HG02840 (cell line): ENCODE measurements at regions not wholly inside any gene's neighbourhood (a gene's known extent, or its start where the extent isn't known, plus 50 kb on each side); places are given as distances from the start of the nearest gene placed in this dataset.
"Not testable (repeated sequence)": the region's sequence is repeated elsewhere in the genome, so short reads cannot be mapped to it uniquely, and the experiment has no call there.

Experiments
- ATAC-seq: cut with Tn5 transposase; IDR thresholded peaks from one replicate; pipeline ENCODE4 v1.9.1; 2021; ENCODE audit warnings: mild to moderate bottlenecking, moderate library complexity, moderate number of reproducible peaks; ENCODE audit not compliant: unreplicated experiment, low FRiP score

GRCh38 chr14:89665300-89666081 is 248.5 kb upstream of the FOXN3 start:
- not testable (repeated sequence) for ATAC-seq

GRCh38 chr14:89661392-89661791 is 244.4 kb upstream of the FOXN3 start:
- no peak for ATAC-seq

DNA sequence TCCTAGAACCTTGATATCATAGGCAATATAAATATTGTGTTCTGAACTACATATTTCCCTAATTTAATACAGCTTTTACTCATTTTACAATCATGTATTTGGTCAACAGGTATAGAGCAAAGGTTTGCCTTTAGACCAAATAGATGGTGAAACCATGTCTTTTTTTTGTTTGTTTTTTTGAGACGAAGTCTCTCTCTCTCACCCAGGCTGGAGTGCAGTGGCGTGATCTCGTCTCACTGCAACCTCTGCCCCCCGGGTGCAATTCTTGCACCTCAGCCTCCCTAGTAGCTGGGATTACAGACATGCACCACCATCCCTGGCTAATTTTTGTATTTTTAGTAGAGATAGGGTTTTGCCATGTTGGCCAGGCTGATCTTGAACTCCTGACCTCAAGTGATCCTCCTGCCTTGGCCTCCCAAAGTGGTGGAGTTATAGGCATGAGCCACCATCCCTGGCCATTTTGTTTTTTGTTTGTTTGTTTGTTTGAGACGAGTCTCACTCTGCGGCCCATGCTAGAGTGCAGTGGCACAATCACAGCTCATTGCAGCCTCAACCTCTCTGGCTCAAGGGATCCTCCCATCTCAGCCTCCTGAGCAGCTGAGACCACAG is 243.7 kb upstream of the FOXN3 start:
- not testable (repeated sequence) for ATAC-seq

DNA sequence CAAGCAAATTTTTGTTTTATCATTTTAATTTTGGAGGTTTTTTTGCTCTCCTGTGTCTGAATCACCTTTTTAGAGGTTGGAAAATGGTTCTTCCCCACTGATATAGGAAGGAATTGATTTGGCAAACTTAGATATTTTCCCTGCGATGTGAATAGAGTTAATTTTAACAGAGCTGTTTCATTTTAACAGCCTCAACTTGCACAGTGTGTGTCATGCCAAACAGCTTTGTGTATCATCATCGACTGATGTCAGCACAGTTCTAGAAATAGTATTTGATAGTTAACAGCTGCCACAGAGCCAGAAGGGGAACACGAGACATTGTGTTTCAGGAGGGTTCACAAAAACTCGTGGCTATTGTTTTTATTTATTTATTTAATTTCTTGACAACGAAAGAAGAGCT is 243.1 kb upstream of the FOXN3 start:
- no peak for ATAC-seq

GRCh38 chr14:89658977-89659670 is 242.1 kb upstream of the FOXN3 start:
- ATAC-seq, result no peak

GRCh38 chr14:89657014-89657413 is 240.0 kb upstream of the FOXN3 start:
- ATAC-seq, result no peak

GRCh38 chr14:89654998-89655397 is 238.0 kb upstream of the FOXN3 start:
- no peak for ATAC-seq

GRCh38 chr14:89652352-89652751 is 235.3 kb upstream of the FOXN3 start:
- no peak for ATAC-seq

- no peak for ATAC-seq
Measured at GRCh38 chr14:89651805-89652204, 234.8 kb upstream of the FOXN3 start.

GRCh38 chr14:89650077-89650978 is 233.3 kb upstream of the FOXN3 start:
- no peak for ATAC-seq

GRCh38 chr14:89649451-89650075 is 232.5 kb upstream of the FOXN3 start:
- ATAC-seq, result no peak

GRCh38 chr14:89648924-89649323 is 231.9 kb upstream of the FOXN3 start:
- no peak for ATAC-seq

DNA sequence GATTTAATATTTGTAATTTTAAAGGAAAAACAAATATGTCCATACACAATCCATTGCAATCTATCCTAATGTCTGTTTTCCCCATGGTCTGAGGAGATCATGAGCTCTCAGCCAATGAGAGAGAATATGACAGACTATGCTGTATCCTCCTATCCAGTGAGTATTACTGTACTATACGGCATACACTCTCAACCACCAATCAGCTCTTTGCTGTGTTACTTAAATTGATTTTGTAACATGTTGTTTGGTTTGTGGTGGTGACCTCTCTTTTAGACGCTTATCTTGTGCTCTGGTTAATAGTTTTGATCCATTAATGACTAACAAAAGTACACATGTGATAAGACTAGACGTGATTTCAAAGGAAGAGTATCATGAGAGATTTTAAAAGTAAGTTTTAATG is 231.5 kb upstream of the FOXN3 start:
- ATAC-seq, result no peak

DNA sequence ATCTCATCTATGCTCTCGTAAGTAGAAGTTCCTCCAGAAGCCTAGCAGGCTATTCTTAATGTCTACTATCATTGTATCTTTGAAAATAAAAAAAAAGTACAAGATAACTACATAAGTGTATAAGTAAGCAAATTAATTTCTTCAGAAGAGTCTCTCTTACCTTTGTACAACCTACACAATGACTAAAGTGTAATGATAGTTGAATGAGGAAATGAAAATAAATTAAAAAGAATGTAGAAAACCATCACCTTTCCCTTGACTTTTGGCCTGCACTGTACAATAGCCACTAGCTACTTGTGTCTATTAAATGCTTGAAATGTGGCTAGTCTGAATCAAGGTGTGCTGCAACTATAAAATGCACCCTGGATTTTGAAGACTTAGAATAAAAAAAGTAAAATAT is 229.9 kb upstream of the FOXN3 start:
- no peak for ATAC-seq

DNA sequence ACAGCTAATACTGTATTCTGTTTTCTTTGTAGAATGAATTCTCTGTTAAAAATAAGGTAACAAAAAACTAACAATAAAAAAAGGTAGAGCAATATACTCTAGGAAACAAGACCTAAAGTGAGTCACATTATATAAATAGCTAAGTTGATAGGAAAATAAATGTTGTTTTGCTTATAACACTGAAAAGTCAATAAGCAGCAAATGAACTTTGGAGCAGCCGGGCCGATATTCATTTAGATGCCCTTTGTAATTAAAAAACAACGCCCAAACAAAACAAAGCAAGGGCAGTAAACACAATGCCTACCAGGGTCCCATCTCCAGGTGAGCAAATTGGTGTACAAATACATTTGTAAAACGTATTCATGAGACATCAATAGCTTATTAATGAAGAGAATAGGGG is 227.6 kb upstream of the FOXN3 start:
- ATAC-seq, result no peak

DNA sequence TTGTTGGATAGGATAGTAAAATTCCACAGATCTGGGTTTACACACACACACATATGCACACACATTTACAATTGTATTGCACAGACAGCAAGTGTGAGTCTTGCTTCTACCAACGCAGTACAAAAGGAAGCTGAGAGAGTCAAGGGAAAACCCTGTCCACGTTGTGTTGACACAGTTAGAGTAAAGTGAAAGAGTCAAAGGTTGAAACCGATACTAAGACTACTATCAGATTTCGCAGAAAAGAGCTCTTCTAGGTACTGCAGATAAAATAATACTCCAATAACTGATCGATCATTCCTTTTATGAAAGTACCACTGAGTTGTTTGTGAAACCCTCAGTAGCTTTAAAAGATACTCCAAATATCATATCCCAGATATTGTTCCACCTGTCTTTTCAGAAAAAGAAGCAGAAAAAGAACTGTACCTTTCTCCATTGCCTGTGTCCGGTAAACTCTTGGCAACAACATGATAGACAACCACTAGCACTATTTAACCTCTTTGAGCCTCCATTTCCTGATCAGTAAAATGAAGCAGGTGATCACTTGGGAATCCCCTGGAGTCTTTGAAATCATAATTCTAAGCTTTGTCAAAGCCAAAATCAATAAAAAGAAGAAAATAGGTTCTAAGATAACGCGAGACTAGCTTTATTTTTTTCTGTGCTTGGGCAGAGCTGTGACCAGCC is 224.6 kb upstream of the FOXN3 start:
- ATAC-seq, result peak; percentile 99

DNA sequence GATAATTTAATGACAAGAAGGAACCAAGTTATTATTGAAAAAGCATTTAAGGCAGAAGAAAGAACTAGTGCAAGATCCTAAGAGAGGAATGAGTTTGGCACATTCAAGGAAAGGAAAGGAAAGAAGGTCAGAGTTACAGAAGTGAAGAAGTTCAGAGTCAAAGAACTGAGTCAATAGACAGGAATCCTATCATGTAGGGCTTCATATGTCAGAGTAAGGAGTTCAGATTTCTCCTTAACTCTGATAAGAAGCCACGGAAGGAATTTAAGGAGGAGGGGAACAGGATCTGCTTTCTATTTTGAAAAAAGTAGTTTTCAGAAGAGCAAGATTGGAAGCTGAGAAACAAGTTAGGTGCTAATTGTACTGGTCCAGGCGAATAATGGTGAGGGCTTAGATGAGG is 223.1 kb upstream of the FOXN3 start:
- no peak for ATAC-seq

DNA sequence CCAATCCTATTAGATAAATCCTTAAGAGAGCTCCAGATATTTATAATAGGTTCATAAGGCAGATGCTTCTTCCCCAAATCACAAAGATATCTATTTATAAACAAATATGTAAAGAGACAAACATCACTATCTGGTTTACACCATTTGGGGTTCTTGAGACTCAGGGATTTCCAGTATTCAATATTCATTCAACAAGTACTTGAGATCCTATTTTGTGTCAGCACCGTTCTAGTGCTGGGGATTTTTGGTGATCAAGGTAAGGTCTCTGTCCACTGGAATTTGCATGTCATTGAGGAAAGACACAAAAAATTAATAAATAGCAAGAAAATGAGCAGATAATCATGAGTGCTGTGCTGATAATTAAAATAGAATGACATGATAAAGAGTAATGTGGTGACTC is 222.7 kb upstream of the FOXN3 start:
- no peak for ATAC-seq

DNA sequence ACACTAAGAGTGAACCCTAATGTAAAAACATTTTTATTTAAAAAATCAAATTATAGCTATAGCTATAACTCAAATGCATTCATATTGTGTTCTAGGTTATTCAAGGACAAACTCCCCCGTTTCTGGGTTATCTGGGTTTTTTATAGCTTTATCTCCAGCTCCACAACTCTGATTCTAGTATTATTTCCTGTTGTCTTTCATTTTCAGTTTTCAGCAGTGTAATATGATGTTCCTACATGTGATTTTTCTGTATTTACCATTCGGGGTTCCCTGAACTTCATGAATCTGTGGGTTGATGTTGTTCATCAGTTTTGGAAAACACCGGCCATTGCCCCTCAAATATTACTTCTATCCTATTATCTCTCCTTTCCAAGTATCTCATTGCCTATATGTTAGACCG is 221.9 kb upstream of the FOXN3 start:
- ATAC-seq, result no peak

DNA sequence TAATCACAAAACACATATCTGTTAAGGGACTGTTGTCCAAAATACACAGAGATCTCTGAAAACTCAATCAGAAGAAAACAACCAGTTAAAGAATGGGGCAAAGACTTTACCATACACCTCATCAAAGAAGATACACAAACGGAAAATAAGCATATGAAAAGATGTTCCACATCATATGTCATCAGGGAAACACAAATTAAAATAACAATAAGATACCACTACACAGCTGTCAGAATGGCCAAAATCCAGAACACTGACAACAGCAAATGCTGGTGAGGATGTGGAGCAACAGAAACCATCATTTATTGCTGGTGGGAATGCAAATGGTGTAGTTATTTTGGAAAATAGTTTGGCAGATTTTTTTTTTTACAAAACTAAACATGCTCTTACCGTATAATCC is 220.5 kb upstream of the FOXN3 start:
- no peak for ATAC-seq
